ENCODE measurements at regions not wholly inside any gene's neighbourhood (a gene's known extent, or its start where the extent isn't known, plus 50 kb on each side); places are given as distances from the start of the nearest gene placed in this dataset.

- no peak for TF ChIP-seq CTCF (conservative IDR thresholded peaks at IDR 0.05 in 1 of 2, IDR thresholded peaks at IDR 0.05 in 1 of 2; ENCODE audit: low read depth in 1 of 2, low read length in 2 of 2)
- no peak for TF ChIP-seq EZH2 (IDR thresholded peaks at IDR 0.05; ENCODE audit: low read length, missing control alignments)
Observed at GRCh38 chr12:118650586-118650960, 274.2 kb downstream of the SUDS3 start.
